ENCODE measurements at regions not wholly inside any gene's neighbourhood (a gene's known extent, or its start where the extent isn't known, plus 50 kb on each side); places are given as distances from the start of the nearest gene placed in this dataset.

DNA sequence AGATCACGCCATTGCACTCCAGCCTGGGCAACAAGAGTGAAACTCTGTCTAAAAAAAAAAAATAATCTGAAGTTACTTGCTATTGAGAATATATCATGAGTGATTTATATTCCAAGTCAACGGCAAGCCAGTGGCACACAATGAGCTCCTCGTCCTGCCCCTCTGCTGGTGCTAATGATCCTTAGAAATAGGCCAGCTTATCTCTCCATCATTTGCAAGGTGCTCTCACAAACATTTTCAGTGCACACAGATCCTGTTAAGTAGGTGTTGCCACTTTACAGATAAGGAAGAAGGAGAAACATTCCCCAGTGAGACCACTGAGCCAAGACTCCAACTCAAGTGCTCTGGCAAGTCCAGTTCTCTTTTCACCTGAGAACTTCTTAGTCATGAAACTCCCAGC lies 91.3 kb upstream of the GPR45 start:
- DNase-seq (ENCODE audit: low spot score) = no peak

- DNase-seq (ENCODE audit: low spot score) = no peak
These were observed 87.3 kb upstream of the GPR45 start for GRCh38 chr2:105154119-105154818.

DNA sequence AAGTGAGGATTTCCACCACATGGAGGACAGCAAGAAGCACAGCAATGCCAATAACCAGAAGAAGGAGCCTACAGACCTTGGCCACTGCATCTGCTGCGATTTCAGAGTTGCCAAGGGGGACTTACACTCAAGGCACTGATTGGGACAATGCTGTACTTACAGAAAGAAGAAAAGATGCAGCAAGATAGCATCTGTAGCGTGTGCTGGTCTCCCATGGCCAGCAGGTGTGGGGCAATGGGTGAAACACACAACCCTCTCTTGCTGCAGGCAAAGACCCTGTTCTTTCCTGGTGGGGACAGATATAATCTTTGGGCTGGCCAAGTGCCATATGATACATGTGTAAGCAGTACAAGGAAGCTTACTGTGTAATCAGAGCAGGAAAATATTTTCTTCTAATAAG lies 85.4 kb upstream of the GPR45 start:
- no peak for DNase-seq (ENCODE audit: low spot score)

DNA sequence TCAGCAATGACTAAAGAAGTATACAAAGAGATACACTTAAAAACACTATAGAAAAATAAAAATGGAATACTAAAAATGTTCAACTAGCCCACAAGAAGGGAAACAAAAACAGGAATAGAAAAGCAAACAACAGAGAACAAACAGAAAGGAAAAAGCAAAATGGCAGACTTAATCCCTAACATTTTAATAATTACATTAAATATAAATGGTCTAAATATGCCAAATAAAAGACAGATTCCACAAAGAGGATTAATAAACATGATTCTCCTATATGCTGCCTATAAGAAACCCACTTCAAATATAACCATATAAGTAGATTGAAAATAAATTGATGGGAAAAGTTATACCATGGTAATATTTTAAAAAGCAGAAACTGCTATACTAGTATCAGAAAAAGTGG lies 83.5 kb upstream of the GPR45 start:
- no peak for DNase-seq (ENCODE audit: low spot score)

GRCh38 chr2:105166688-105167087 lies 74.9 kb upstream of the GPR45 start:
- no peak for DNase-seq (ENCODE audit: low spot score)

GRCh38 chr2:105168543-105168942 lies 73.0 kb upstream of the GPR45 start:
- DNase-seq (ENCODE audit: low spot score) = no peak

DNA sequence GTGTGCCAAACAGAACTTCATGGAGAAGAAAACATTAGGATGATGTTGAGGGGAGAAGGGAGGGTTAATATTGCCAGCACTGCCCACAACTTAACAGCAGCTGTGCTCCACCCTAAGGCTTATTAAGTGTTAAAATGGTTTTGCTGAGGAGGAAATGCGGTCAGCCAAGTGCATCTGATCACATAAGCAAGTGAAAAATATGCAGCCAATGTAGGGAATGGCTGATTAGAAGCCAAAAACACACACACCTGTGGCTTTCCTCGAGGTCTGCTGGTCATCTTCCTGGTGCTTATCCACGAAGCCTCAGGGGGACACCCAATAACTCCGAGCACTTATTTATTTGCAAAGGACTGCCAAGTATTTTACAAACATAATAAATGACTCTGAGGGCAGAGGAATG lies 66.3 kb upstream of the GPR45 start:
- DNase-seq (ENCODE audit: low spot score) = no peak

GRCh38 chr2:105176429-105176828 lies 65.1 kb upstream of the GPR45 start:
- no peak for DNase-seq (ENCODE audit: low spot score)

DNA sequence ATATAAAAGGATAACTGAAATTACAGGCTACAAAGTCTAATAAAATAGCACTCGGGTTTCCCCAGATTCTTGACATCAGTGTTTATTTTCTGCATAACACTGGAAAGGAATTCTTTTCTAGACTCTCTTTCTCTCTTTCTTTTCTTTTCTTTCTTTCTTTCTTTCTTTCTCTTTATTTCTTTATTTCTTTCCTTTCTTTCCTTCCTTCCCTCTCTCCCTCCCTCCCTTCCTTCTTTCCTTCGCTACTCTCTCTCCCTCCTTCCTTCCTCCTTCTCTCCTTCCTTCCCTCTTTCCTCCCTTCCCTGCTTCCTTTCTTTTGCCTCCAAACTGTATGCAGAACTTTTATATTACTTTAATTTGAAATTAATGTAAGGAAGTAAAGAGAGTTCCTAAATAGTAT lies 64.5 kb upstream of the GPR45 start:
- no peak for DNase-seq (ENCODE audit: low spot score)

DNA sequence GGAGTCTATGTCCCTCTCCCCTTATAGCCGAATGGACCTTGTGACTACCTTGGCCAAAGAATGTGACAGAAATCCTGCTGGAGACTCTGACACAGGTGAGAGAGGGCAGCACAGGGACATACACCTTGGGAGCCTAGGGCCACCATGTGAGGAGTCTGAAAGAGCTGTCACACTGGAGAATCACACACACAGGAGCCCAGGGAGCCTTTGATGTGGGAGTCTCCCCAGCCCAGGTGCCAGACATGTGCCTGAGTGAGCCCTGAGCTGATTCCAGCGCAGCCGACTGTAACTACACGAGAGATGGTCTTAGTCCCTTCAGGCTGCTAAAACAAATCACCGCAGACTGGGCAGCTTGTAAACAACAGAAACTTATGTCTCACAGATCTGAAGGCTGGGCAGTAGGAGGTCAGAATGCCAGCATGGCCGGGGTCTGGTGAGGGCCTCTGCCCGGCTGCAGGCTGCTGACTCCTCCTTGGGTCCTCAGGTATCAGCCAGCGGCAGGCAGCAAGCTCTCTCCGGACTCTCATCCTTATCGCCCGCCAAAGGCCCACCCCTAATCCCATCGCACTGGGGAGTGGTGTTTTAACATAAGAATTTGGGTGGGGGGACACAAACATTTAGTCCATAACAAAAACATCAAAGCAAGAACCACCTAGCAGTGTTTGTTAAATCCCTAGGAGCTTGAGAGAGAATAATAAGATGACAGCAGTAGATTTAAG lies 63.8 kb upstream of the GPR45 start:
- no peak for DNase-seq (ENCODE audit: low spot score)

DNA sequence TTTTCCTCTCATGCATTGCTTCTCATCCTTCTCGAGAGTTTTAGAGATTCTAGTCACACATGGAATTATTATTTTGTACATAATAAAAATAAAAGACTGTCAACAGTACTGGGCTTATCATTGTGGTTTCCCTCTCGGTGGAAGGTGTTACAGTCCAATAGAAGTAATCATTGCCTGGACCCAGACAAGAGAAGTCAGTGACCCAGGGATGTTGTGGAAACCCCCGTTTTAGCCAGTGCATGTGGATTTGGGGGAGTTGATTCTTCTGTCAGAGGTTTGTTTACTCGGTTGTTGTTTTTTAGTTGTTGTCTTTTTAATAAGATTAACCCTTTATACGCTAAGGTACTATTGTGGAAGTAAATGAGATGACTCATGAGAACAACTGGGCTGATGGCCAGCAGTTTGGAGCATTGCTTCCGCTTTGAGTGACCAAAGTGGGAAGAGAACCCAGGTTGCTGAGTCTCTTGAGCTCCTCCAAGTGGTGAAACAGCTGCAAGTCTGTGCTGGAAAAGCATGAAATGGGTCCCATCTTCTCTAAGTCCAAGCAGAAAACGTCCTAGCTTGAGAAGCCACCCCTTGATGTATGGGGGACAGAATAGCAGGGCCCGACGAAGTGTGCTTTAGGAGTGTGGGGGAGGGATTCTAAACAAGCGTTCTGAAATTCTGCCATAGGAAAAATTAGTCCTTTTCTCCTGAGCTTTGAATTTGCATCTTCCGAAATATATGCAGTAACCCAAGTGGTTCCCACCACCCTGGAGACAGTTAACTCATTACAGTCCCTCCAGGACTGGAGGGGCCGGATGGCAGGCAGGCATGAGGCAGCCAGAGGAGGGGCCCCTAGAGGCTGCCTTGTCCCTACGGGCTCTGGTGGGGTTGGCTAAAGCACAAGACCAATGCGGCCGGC lies 61.8 kb upstream of the GPR45 start:
- DNase-seq (ENCODE audit: low spot score) = no peak

DNA sequence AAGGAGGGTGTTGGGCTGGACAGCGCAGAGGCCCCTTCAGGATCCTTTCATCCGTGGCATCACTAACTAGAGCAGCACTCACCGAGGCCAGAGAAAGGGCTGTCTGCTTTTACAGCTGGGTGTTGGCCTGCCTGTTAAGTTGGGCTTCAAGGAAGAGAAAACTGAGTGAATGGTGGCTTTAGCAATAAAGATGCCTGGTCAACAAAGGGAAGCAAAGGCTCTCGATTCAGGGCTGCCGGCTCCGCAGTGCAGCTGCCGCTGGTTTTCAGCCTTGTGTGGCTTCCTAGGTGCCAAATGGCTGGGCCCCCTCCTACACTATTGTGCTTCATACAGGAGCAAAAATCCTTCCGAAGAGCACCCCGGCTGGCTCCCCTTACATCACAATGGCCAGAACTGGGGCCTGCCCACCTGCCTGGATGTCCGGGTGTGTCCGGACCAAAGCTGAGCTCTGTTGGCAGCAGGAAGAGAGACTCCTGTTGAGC lies 61.0 kb upstream of the GPR45 start:
- no peak for DNase-seq (ENCODE audit: low spot score)

DNA sequence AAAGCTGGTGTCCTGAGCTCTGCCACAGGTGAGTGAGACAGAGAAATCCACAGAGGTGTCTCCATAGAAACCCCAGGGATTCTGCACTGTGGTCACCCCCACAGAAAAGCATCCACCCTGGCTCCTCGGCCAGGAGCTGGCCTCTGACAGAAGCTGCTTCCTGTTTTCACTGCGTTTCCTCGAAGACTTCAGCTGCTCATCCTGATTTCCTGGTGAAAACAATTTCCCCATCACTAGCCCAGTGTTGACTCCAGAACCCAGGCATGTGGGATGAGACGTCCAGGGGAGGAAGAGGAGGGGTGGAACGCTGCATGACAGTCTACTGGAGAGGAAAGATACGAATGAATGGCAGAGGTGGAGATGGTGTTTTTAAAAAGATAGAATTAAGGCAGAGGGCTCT lies 60.3 kb upstream of the GPR45 start:
- no peak for DNase-seq (ENCODE audit: low spot score)

GRCh38 chr2:105183555-105184323 lies 57.8 kb upstream of the GPR45 start:
- DNase-seq (ENCODE audit: low spot score) = no peak

DNA sequence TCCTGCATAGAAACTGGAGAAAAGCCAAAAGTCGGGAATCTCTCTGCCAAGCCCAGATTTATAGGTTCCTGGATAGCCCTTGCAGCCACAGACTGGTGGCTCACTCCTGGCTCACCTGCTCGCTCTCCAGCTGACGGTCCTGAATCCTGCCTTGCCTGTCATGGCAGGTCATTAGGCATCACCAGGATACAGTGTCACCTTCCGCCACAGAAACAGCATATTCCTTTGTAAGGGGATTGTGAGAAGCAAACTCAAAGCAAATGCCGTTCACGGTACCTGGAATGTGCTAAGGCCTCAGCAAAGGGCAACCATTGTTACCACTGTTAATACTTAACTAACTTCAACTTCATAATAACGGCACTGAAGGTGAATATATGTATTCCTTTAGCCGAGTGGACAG lies 57.1 kb upstream of the GPR45 start:
- DNase-seq (ENCODE audit: low spot score) = no peak

- DNase-seq (ENCODE audit: low spot score) = no peak
These were observed 54.5 kb upstream of the GPR45 start for GRCh38 chr2:105186967-105187498.

DNA sequence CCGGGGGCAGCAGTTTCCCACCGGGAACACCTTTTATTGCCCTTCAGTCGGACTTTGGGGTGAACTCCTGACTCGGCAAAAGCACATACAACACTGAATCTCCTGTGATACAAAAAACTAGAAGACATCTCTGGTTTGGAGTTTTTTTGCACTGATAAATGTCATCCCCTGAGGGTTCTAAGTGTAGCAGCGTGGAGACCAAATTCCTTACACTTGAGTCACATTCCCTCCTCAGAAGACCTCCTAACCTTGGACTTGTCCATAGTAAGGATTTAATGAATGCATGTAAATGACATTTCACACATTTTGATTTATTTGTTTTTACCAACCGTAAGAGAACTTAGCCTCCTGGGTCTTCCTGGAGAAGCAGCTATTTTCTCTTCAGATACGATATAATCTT lies 54.0 kb upstream of the GPR45 start:
- no peak for DNase-seq (ENCODE audit: low spot score)

- DNase-seq (ENCODE audit: low spot score) = peak; percentile 6
These were observed 53.2 kb upstream of the GPR45 start for GRCh38 chr2:105188343-105188742.

All from activated CD4-positive, alpha-beta T cell treated with anti-CD3 and anti-CD28 coated beads, Interleukin-2, Interleukin-4, amounts not matched to agents 100 ng/mL and 50 ng/mL, durations not matched to agents 16 hours and 8 hours (primary cell).